Fibroblast of lung (primary cell): ENCODE measurements at regions not wholly inside any gene's neighbourhood (a gene's known extent, or its start where the extent isn't known, plus 50 kb on each side); places are given as distances from the start of the nearest gene placed in this dataset.

ENCODE experiments used
- CTCF ChIP-seq, 2 donors: IDR thresholded peaks in 1 of 2; conservative IDR thresholded peaks in 1 of 2; 1 replicate in 1 of 2; 2 replicates in 1 of 2; pipeline ENCODE4 v1.5.1; 2011 to 2012; ENCODE audit warnings: low read length in 2 of 2, control low read depth in 1 of 2, inconsistent platforms in 1 of 2, low read depth in 1 of 2, mild to moderate bottlenecking in 1 of 2
- EZH2 ChIP-seq: IDR thresholded peaks from 2 replicates; pipeline ENCODE4 v1.5.1; 2012; ENCODE audit warnings: low read length, control low read depth, mild to moderate bottlenecking; ENCODE audit errors: missing control alignments

- TF ChIP-seq CTCF (conservative IDR thresholded peaks at IDR 0.05 in 1 of 2, IDR thresholded peaks at IDR 0.05 in 1 of 2; ENCODE audit: low read depth in 1 of 2, low read length in 2 of 2) (no peak), EZH2 (no peak)
Observed at GRCh38 chr10:75319274-75319673, 82.3 kb downstream of the ZNF503 start.
